Naive thymus-derived CD4-positive, alpha-beta T cell (primary cell): ENCODE measurements at regions not wholly inside any gene's neighbourhood (a gene's known extent, or its start where the extent isn't known, plus 50 kb on each side); places are given as distances from the start of the nearest gene placed in this dataset.

Experiments
- ATAC-seq: fragments of 150-1000 bp; cut with Tn5 transposase; 2 replicates; pipeline ENCODE4 v1.10.0; 2021; ENCODE audit warnings: mild to moderate bottlenecking, moderate library complexity
- CTCF ChIA-PET: fragments of 350-600 bp; sonication (Branson Sonifier 250); formaldehyde crosslinking; loops from one replicate; lab custom pipeline; 2021; ENCODE audit warnings: antibody characterized with exemption; lab: Charles Lee
- POLR2A ChIA-PET: fragments of 350-600 bp; sonication (Branson Sonifier 250); formaldehyde crosslinking; loops from one replicate; lab custom pipeline; 2021; ENCODE audit warnings: antibody characterized with exemption, inconsistent platforms; lab: Charles Lee
- DNase-seq, 9 donors: peaks; one replicate each; pipeline versions ENCODE4 v3.0.0 to v3.0.0-alpha.2; 2020 to 2022; ENCODE audit warnings: mixed read lengths in 1 of 9
- H3K27ac ChIP-seq: one replicate; pipeline ENCODE4 v1.7.0; 2013; ENCODE audit warnings: mild to moderate bottlenecking, low read depth, low read length, moderate library complexity
- H3K27me3 ChIP-seq, 2 donors: one replicate each; pipeline ENCODE4 v1.7.0; 2013; ENCODE audit warnings: low read length in 2 of 2, mild to moderate bottlenecking in 2 of 2, moderate library complexity in 2 of 2; ENCODE audit not compliant: control insufficient read depth in 2 of 2, insufficient read depth in 2 of 2
- H3K36me3 ChIP-seq, 3 experiments: 1 replicate in 2 of 3; 2 replicates in 1 of 3; pipeline ENCODE4 v1.7.0; 2013; ENCODE audit warnings: low read length in 3 of 3, mild to moderate bottlenecking in 3 of 3, moderate library complexity in 1 of 3; ENCODE audit not compliant: insufficient read depth in 3 of 3, control insufficient read depth in 2 of 3
- H3K4me1 ChIP-seq, 2 donors: one replicate each; pipeline ENCODE4 v1.7.0; 2013; ENCODE audit warnings: low read length in 2 of 2, mild to moderate bottlenecking in 2 of 2, moderate library complexity in 1 of 2; ENCODE audit not compliant: control insufficient read depth in 2 of 2, insufficient read depth in 2 of 2
- H3K4me3 ChIP-seq: 2 replicates; pipeline ENCODE4 v1.7.0; 2013; ENCODE audit warnings: mild to moderate bottlenecking, low read length
- H3K9me3 ChIP-seq, 3 experiments: 1 replicate in 2 of 3; 2 replicates in 1 of 3; pipeline ENCODE4 v1.7.0; 2013; ENCODE audit warnings: low read length in 3 of 3; ENCODE audit not compliant: control insufficient read depth in 2 of 3
- H3K27ac Mint-ChIP-seq, 9 donors: one replicate each; pipeline ENCODE4 v1.8.0; 2020 to 2022; ENCODE audit warnings: mixed read lengths in 9 of 9, mild to moderate bottlenecking in 8 of 9, moderate library complexity in 5 of 9, inconsistent platforms in 2 of 9
- H3K27me3 Mint-ChIP-seq, 5 donors: one replicate each; pipeline ENCODE4 v1.8.0; 2021 to 2022; ENCODE audit warnings: mixed read lengths in 5 of 5, mild to moderate bottlenecking in 1 of 5
- H3K36me3 Mint-ChIP-seq, 5 donors: one replicate each; pipeline ENCODE4 v1.8.0; 2020 to 2022; ENCODE audit warnings: mixed read lengths in 5 of 5, mild to moderate bottlenecking in 3 of 5, inconsistent platforms in 1 of 5
- H3K4me1 Mint-ChIP-seq, 7 donors: one replicate each; pipeline ENCODE4 v1.8.0; 2020 to 2022; ENCODE audit warnings: mixed read lengths in 7 of 7, mild to moderate bottlenecking in 3 of 7, inconsistent platforms in 1 of 7
- H3K4me3 Mint-ChIP-seq, 10 donors: one replicate each; pipeline ENCODE4 v1.8.0; 2020 to 2022; ENCODE audit warnings: mild to moderate bottlenecking in 10 of 10, mixed read lengths in 10 of 10, moderate library complexity in 6 of 10, inconsistent platforms in 2 of 10
- H3K9me3 Mint-ChIP-seq, 11 donors: one replicate each; pipeline ENCODE4 v1.8.0; 2020 to 2022; ENCODE audit warnings: mixed read lengths in 11 of 11, mild to moderate bottlenecking in 4 of 11, inconsistent platforms in 1 of 11, moderate library complexity in 1 of 11
- intact Hi-C, 2 donors: fragments of 100-400 bp; cut with micrococcal nuclease; formaldehyde crosslinking; loops; one replicate each; pipeline ENCODE4 v1.15.1; 2023

GRCh38 chr13:100876044-100876403 lies 201.4 kb upstream of the TMTC4 start:
- H3K4me3 ChIP-seq: no peak overlapping the region
- Mint-ChIP-seq H3K4me3 (peak overlapping the region in 1 of 10 donors; percentile 1), H3K27ac (no peak overlapping the region), H3K9me3 (peaks cover 0 to 19% (median 9%) of the 10 kb centered on the region in 11 donors), H3K4me1 (peaks cover 0 to 12% (median 0%) of the 10 kb centered on the region in 7 donors), H3K27me3 (peaks cover 4 to 55% (median 27%) of the 10 kb centered on the region in 5 donors), H3K36me3 (peaks cover 0 to 6% (median 0%) of the 10 kb centered on the region in 5 donors)
- ChIA-PET POLR2A (no interaction called here), CTCF (no interaction called here)
- ATAC-seq (no peak), DNase-seq (no peak)
- intact Hi-C loops: no loop called here
- H3K36me3 ChIP-seq: no peaks in the 10 kb centered on the region
- H3K27ac ChIP-seq: no peak overlapping the region
- no peaks in the 10 kb centered on the region for H3K9me3 ChIP-seq
- H3K4me1 ChIP-seq: no peaks in the 10 kb centered on the region
- H3K27me3 ChIP-seq: no peaks in the 10 kb centered on the region

- CTCF ChIA-PET: no interaction called here
- Mint-ChIP-seq H3K36me3 (peaks cover 0 to 6% (median 0%) of the 10 kb centered on the region in 5 donors), H3K27me3 (peaks cover 4 to 53% (median 32%) of the 10 kb centered on the region in 5 donors), H3K4me1 (peaks cover 0 to 12% (median 0%) of the 10 kb centered on the region in 7 donors), H3K4me3 (peak overlapping the region in 1 of 10 donors; percentile 26), H3K9me3 (peaks cover 0 to 19% (median 9%) of the 10 kb centered on the region in 11 donors), H3K27ac (peak overlapping the region in 1 of 9 donors; percentile 71)
- ATAC-seq (no peak), DNase-seq (no peak)
- no peaks in the 10 kb centered on the region for H3K36me3 ChIP-seq
- no peaks in the 10 kb centered on the region for H3K4me1 ChIP-seq
- POLR2A ChIA-PET: no interaction called here
- no peaks in the 10 kb centered on the region for H3K9me3 ChIP-seq
- intact Hi-C loops: no loop called here
- no peak overlapping the region for H3K4me3 ChIP-seq
- H3K27me3 ChIP-seq: no peaks in the 10 kb centered on the region
- no peak overlapping the region for H3K27ac ChIP-seq
Measured at GRCh38 chr13:100875392-100876043, 200.9 kb upstream of the TMTC4 start.

- Histone ChIP-seq H3K4me3 (no peak overlapping the region), H3K9me3 (peaks cover 0 to 5% (median 0%) of the 10 kb centered on the region in 3 experiments), H3K36me3 (no peaks in the 10 kb centered on the region), H3K27me3 (no peaks in the 10 kb centered on the region), H3K27ac (no peak overlapping the region), H3K4me1 (no peaks in the 10 kb centered on the region)
- H3K9me3 Mint-ChIP-seq: peaks cover 4 to 31% (median 9%) of the 10 kb centered on the region in 11 donors
- no peak for ATAC-seq
- ChIA-PET POLR2A (no interaction called here), CTCF (no interaction called here)
- peaks cover 0 to 12% (median 0%) of the 10 kb centered on the region in 7 donors for H3K4me1 Mint-ChIP-seq
- H3K4me3 Mint-ChIP-seq: no peak overlapping the region
- peaks cover 0 to 53% (median 32%) of the 10 kb centered on the region in 5 donors for H3K27me3 Mint-ChIP-seq
- H3K27ac Mint-ChIP-seq: no peak overlapping the region
- intact Hi-C loops: no loop called here
- no peak for DNase-seq
- H3K36me3 Mint-ChIP-seq: peaks cover 0 to 6% (median 0%) of the 10 kb centered on the region in 5 donors
Measured at GRCh38 chr13:100872761-100873160, 198.2 kb upstream of the TMTC4 start.

- no peak overlapping the region for H3K4me3 ChIP-seq
- ATAC-seq: no peak
- Mint-ChIP-seq H3K36me3 (peaks cover 0 to 9% (median 0%) of the 10 kb centered on the region in 5 donors), H3K4me1 (peaks cover 0 to 8% (median 0%) of the 10 kb centered on the region in 7 donors), H3K9me3 (peaks cover 3 to 36% (median 15%) of the 10 kb centered on the region in 11 donors), H3K27me3 (peaks cover 0 to 49% (median 32%) of the 10 kb centered on the region in 5 donors), H3K27ac (no peak overlapping the region), H3K4me3 (no peak overlapping the region)
- intact Hi-C loops: no loop called here
- no peaks in the 10 kb centered on the region for H3K27me3 ChIP-seq
- no peaks in the 10 kb centered on the region for H3K4me1 ChIP-seq
- peaks cover 0 to 19% (median 0%) of the 10 kb centered on the region in 3 experiments for H3K9me3 ChIP-seq
- no peaks in the 10 kb centered on the region for H3K36me3 ChIP-seq
- no peak for DNase-seq
- CTCF ChIA-PET: no interaction called here
- no peak overlapping the region for H3K27ac ChIP-seq
- POLR2A ChIA-PET: no interaction called here
Measured at GRCh38 chr13:100870898-100871297, 196.3 kb upstream of the TMTC4 start.

GRCh38 chr13:100860866-100861265 lies 186.3 kb upstream of the TMTC4 start:
- ATAC-seq: no peak
- CTCF ChIA-PET: no interaction called here
- peaks cover 0 to 5% (median 3%) of the 10 kb centered on the region in 5 donors for H3K27me3 Mint-ChIP-seq

GRCh38 chr13:100859861-100860260 lies 185.3 kb upstream of the TMTC4 start:
- H3K4me3 Mint-ChIP-seq: no peak overlapping the region
- H3K4me1 ChIP-seq: no peaks in the 10 kb centered on the region
- H3K9me3 ChIP-seq: no peaks in the 10 kb centered on the region
- ChIA-PET POLR2A (no interaction called here), CTCF (no interaction called here)
- no peak overlapping the region for H3K27ac Mint-ChIP-seq
- ATAC-seq: no peak
- intact Hi-C loops: no loop called here
- peaks cover 0 to 9% (median 2%) of the 10 kb centered on the region in 11 donors for H3K9me3 Mint-ChIP-seq
- H3K27me3 ChIP-seq: no peaks in the 10 kb centered on the region
- no peak overlapping the region for H3K4me3 ChIP-seq
- H3K27me3 Mint-ChIP-seq: peaks cover 0 to 3% (median 2%) of the 10 kb centered on the region in 5 donors
- H3K4me1 Mint-ChIP-seq: peaks cover 0 to 2% (median 0%) of the 10 kb centered on the region in 7 donors
- H3K27ac ChIP-seq: no peak overlapping the region
- no peaks in the 10 kb centered on the region for H3K36me3 Mint-ChIP-seq
- no peaks in the 10 kb centered on the region for H3K36me3 ChIP-seq
- no peak for DNase-seq

More at GRCh38 chr13:100860866-100861265, 186.3 kb upstream of the TMTC4 start:
- Histone ChIP-seq H3K4me1 (no peaks in the 10 kb centered on the region), H3K36me3 (no peaks in the 10 kb centered on the region), H3K9me3 (no peaks in the 10 kb centered on the region), H3K27ac (no peak overlapping the region), H3K27me3 (no peaks in the 10 kb centered on the region), H3K4me3 (no peak overlapping the region)
- DNase-seq: no peak
- Mint-ChIP-seq H3K36me3 (no peaks in the 10 kb centered on the region), H3K9me3 (peaks cover 0 to 15% (median 3%) of the 10 kb centered on the region in 11 donors), H3K4me1 (peaks cover 0 to 2% (median 0%) of the 10 kb centered on the region in 7 donors), H3K4me3 (no peak overlapping the region), H3K27ac (no peak overlapping the region)
- POLR2A ChIA-PET: no interaction called here
- intact Hi-C loops: no loop called here

- peaks cover 0 to under 1% (median 0%) of the 10 kb centered on the region in 11 donors for H3K9me3 Mint-ChIP-seq
- no peaks in the 10 kb centered on the region for H3K27me3 ChIP-seq
- intact Hi-C loops: no loop called here
- H3K36me3 ChIP-seq: no peaks in the 10 kb centered on the region
- CTCF ChIA-PET: no interaction called here
- H3K4me1 ChIP-seq: no peaks in the 10 kb centered on the region
- H3K4me3 Mint-ChIP-seq: no peak overlapping the region
- ATAC-seq (no peak), DNase-seq (no peak)
- no peak overlapping the region for H3K27ac Mint-ChIP-seq
- H3K27ac ChIP-seq: no peak overlapping the region
- H3K9me3 ChIP-seq: no peaks in the 10 kb centered on the region
- H3K36me3 Mint-ChIP-seq: no peaks in the 10 kb centered on the region
- no peak overlapping the region for H3K4me3 ChIP-seq
- no peaks in the 10 kb centered on the region for H3K27me3 Mint-ChIP-seq
- POLR2A ChIA-PET: no interaction called here
- H3K4me1 Mint-ChIP-seq: peaks cover 0 to 2% (median 0%) of the 10 kb centered on the region in 7 donors
Measured at GRCh38 chr13:100855151-100855550, 180.6 kb upstream of the TMTC4 start.
